Uterus (tissue), 2 donors: ENCODE measurements at regions not wholly inside any gene's neighbourhood (a gene's known extent, or its start where the extent isn't known, plus 50 kb on each side); places are given as distances from the start of the nearest gene placed in this dataset.

Experiments
- POLR2A ChIP-seq, 2 donors: fragments of 450-650 bp; IDR thresholded peaks; one replicate each; pipeline ENCODE4 v1.6.1; 2016; ENCODE audit warnings: antibody characterized with exemption in 2 of 2, mild to moderate bottlenecking in 1 of 2, moderate library complexity in 1 of 2
- TF ChIP-seq, protein P1 (sequence below), 4 experiments: fragments of 200-600 bp in 2 of 4; fragments of 450-650 bp in 2 of 4; sonication (generic) in 2 of 4; IDR thresholded peaks; one replicate each; pipeline ENCODE4 v1.5.1; 2016 to 2019; ENCODE audit warnings: antibody characterized with exemption in 4 of 4, mild to moderate bottlenecking in 2 of 4, moderate library complexity in 1 of 4

DNA sequence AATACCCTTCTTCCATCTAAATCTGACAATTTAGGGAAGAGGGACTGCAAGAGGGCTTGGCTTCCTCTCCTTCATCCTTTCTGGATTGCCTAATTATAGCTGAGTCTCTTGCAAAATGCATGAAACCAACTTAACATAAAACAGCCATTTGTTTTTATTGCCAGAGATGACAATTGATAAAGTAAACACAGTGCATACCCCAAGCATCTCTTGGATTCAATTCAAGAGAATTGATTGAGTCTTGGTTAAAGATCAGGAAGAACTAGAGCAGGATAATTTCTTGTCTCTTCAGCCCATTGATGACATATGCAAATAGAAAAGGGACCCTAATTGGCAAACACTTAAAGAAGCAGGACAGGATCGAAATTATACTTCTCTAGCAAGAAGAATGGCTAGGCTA lies 617.1 kb upstream of the PTBP2 start:
- TF ChIP-seq, protein P1, sequence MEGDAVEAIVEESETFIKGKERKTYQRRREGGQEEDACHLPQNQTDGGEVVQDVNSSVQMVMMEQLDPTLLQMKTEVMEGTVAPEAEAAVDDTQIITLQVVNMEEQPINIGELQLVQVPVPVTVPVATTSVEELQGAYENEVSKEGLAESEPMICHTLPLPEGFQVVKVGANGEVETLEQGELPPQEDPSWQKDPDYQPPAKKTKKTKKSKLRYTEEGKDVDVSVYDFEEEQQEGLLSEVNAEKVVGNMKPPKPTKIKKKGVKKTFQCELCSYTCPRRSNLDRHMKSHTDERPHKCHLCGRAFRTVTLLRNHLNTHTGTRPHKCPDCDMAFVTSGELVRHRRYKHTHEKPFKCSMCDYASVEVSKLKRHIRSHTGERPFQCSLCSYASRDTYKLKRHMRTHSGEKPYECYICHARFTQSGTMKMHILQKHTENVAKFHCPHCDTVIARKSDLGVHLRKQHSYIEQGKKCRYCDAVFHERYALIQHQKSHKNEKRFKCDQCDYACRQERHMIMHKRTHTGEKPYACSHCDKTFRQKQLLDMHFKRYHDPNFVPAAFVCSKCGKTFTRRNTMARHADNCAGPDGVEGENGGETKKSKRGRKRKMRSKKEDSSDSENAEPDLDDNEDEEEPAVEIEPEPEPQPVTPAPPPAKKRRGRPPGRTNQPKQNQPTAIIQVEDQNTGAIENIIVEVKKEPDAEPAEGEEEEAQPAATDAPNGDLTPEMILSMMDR (IDR thresholded peaks at IDR 0.05), result no peak
- no peak for TF ChIP-seq POLR2A (IDR thresholded peaks at IDR 0.05)
